Loucy (cell line): ENCODE measurements at regions not wholly inside any gene's neighbourhood (a gene's known extent, or its start where the extent isn't known, plus 50 kb on each side); places are given as distances from the start of the nearest gene placed in this dataset.

Experiments used
- CTCF ChIP-seq: fragments of 200-600 bp; sonication (generic); conservative IDR thresholded peaks from 2 replicates; pipeline ENCODE4 v1.5.1; 2014; ENCODE audit warnings: mild to moderate bottlenecking, antibody characterized with exemption, low read length
- EZH2phosphoT487 ChIP-seq: fragments of 200-600 bp; IDR thresholded peaks from 2 replicates; pipeline ENCODE4 v1.6.1; 2018; ENCODE audit warnings: antibody characterized with exemption, mild to moderate bottlenecking, moderate library complexity, borderline replicate concordance

- no peak for TF ChIP-seq CTCF
- TF ChIP-seq EZH2phosphoT487 = no peak
Observed at GRCh38 chr18:46250812-46251173, 146.6 kb downstream of the HAUS1 start.
